ENCODE measurements at regions not wholly inside any gene's neighbourhood (a gene's known extent, or its start where the extent isn't known, plus 50 kb on each side); places are given as distances from the start of the nearest gene placed in this dataset.

GRCh38 chr1:208542309-208542708, 298.1 kb upstream of the PLXNA2 start:
- TF ChIP-seq FOXM1 (IDR thresholded peaks at IDR 0.05; ENCODE audit: borderline replicate concordance) (no peak), NFRKB (IDR thresholded peaks at IDR 0.05) (no peak), BHLHE40 (IDR thresholded peaks at IDR 0.05; ENCODE audit: borderline replicate concordance) (no peak), LEF1 (IDR thresholded peaks at IDR 0.05; ENCODE audit: borderline replicate concordance) (no peak)
